Endothelial cell of umbilical vein (primary cell): ENCODE measurements at regions not wholly inside any gene's neighbourhood (a gene's known extent, or its start where the extent isn't known, plus 50 kb on each side); places are given as distances from the start of the nearest gene placed in this dataset.
"Not testable (repeated sequence)": the region's sequence is repeated elsewhere in the genome, so short reads cannot be mapped to it uniquely, and the experiment has no call there.

ENCODE experiments used
- BruUV-seq: library from RNA; stranded (reverse); fragments of 400-500 nt; replicated peaks from 2 replicates; lab custom pipeline; 2021; lab: Mats Ljungman, UMichigan
- CTCF ChIA-PET: fragments of 300-600, 350-600 bp; sonication (Branson Sonifier 250); formaldehyde crosslinking; loops from one replicate; lab custom pipeline; 2021; ENCODE audit warnings: antibody characterized with exemption, inconsistent platforms; lab: Charles Lee
- POLR2A ChIA-PET: fragments of 300-600, 350-600 bp; sonication (Branson Sonifier 250); formaldehyde crosslinking; loops from one replicate; lab custom pipeline; 2021; ENCODE audit warnings: antibody characterized with exemption, inconsistent platforms; lab: Charles Lee
- DNase-seq: peaks from one replicate; pipeline ENCODE4 v3.0.0-alpha.2; 2011; ENCODE audit warnings: low read depth, low spot score
- FAIRE-seq: peaks from 2 replicates; lab custom pipeline; 2011; peaks lifted over from hg19 to GRCh38; lab: Jason Lieb, UNC
- H2AFZ ChIP-seq: 2 replicates; pipeline ENCODE4 v1.6.0; 2012; ENCODE audit warnings: low read depth, low read length, control low read depth, inconsistent platforms
- H3K27ac ChIP-seq: 2 replicates; pipeline ENCODE4 v1.5.1; 2011; ENCODE audit warnings: low read depth, mild to moderate bottlenecking, control low read depth, low read length, moderate library complexity; ENCODE audit not compliant: insufficient read depth
- H3K27me3 ChIP-seq, 2 experiments: 2 replicates each; pipeline versions ENCODE4 v1.6.0 to v1.6.1; 2011; ENCODE audit warnings: low read length in 2 of 2, mixed read lengths in 1 of 2; ENCODE audit not compliant: control insufficient read depth in 2 of 2, insufficient read depth in 2 of 2
- H3K36me3 ChIP-seq, 2 experiments: 2 replicates in 1 of 2; 3 replicates in 1 of 2; pipeline ENCODE4 v1.5.1; 2011; ENCODE audit warnings: low read length in 2 of 2, mild to moderate bottlenecking in 1 of 2, moderate library complexity in 1 of 2; ENCODE audit not compliant: control insufficient read depth in 2 of 2, insufficient read depth in 2 of 2; ENCODE audit errors: extremely low read depth in 1 of 2
- H3K4me1 ChIP-seq: 3 replicates; pipeline ENCODE4 v1.5.1; 2011; ENCODE audit warnings: mild to moderate bottlenecking, low read length; ENCODE audit not compliant: control insufficient read depth, insufficient read depth; ENCODE audit errors: extremely low read depth
- H3K4me2 ChIP-seq: 2 replicates; pipeline ENCODE4 v1.6.1; 2011; ENCODE audit warnings: low read length, control low read depth, mixed read lengths; ENCODE audit not compliant: insufficient read depth
- H3K4me3 ChIP-seq, 3 experiments: fragments of 200-600 bp in 1 of 3; sonication (generic), shearing (Covaris generic) in 1 of 3; replicated peaks in 1 of 3; 2 replicates each; pipeline ENCODE4 v1.5.1; 2011 to 2016; ENCODE audit warnings: control low read depth in 3 of 3, low read length in 3 of 3, mild to moderate bottlenecking in 2 of 3, inconsistent platforms in 1 of 3, low read depth in 1 of 3, moderate library complexity in 1 of 3; ENCODE audit not compliant: insufficient read depth in 1 of 3
- H3K79me2 ChIP-seq: 2 replicates; pipeline ENCODE4 v1.6.0; 2012; ENCODE audit warnings: low read length, inconsistent platforms; ENCODE audit not compliant: control insufficient read depth, insufficient read depth
- H3K9ac ChIP-seq: replicated peaks from 2 replicates; pipeline ENCODE3; 2011; ENCODE audit warnings: low read length, control low read depth; ENCODE audit not compliant: insufficient read depth; ENCODE audit errors: extremely low read depth
- H3K9me1 ChIP-seq: replicated peaks from 3 replicates; pipeline ENCODE4 v1.6.0; 2011; ENCODE audit warnings: mild to moderate bottlenecking, low read length; ENCODE audit not compliant: control insufficient read depth, insufficient read depth; ENCODE audit errors: extremely low read depth
- H3K9me3 ChIP-seq: replicated peaks from 2 replicates; pipeline ENCODE4 v1.5.1; 2012; ENCODE audit warnings: low read length, inconsistent platforms; ENCODE audit not compliant: control insufficient read depth, insufficient read depth
- H4K20me1 ChIP-seq: replicated peaks from 2 replicates; pipeline ENCODE3; 2011; ENCODE audit warnings: mild to moderate bottlenecking, low read length; ENCODE audit not compliant: control insufficient read depth, insufficient read depth; ENCODE audit errors: extremely low read depth
- EZH2 ChIP-seq: IDR thresholded peaks from 2 replicates; pipeline ENCODE4 v1.6.1; 2012; ENCODE audit warnings: borderline replicate concordance, low read depth, mild to moderate bottlenecking, moderate library complexity, low read length, inconsistent platforms; ENCODE audit not compliant: severe bottlenecking
- FOS ChIP-seq: IDR thresholded peaks from 2 replicates; pipeline ENCODE4 v1.6.1; 2011; ENCODE audit warnings: mild to moderate bottlenecking, low read length, moderate library complexity, borderline replicate concordance; ENCODE audit not compliant: insufficient read depth
- GATA2 ChIP-seq: IDR thresholded peaks from 2 replicates; pipeline ENCODE4 v1.7.0; 2011; ENCODE audit warnings: low read depth, mild to moderate bottlenecking, moderate library complexity, mixed read lengths, low read length; ENCODE audit not compliant: insufficient read length, insufficient read depth
- JUN ChIP-seq: IDR thresholded peaks from 2 replicates; pipeline ENCODE4 v1.6.1; 2011; ENCODE audit warnings: borderline replicate concordance, low read depth; ENCODE audit not compliant: insufficient read length, insufficient read depth
- MYC ChIP-seq: IDR thresholded peaks from one replicate; pipeline ENCODE4 v1.6.1; 2011; ENCODE audit warnings: mild to moderate bottlenecking, low read depth, low read length
- POLR2A ChIP-seq: IDR thresholded peaks from 2 replicates; pipeline ENCODE4 v1.6.1; 2012; ENCODE audit warnings: low read depth, mild to moderate bottlenecking, control low read depth, low read length
- POLR2AphosphoS5 ChIP-seq: IDR thresholded peaks from 2 replicates; pipeline ENCODE4 v1.6.1; 2012; ENCODE audit warnings: low read depth, mild to moderate bottlenecking, control low read depth, low read length, moderate library complexity; ENCODE audit not compliant: insufficient read depth
- dilution Hi-C: fragments of 300-500 bp; cut with MboI; formaldehyde crosslinking; loops from one replicate; pipeline ENCODE4 v1.15.0; 2019; ENCODE audit warnings: low sequenced_read_pairs; ENCODE audit not compliant: extremely low pct_ligation_motif_present
- intact Hi-C: fragments of 100-400 bp; cut with micrococcal nuclease; formaldehyde crosslinking; loops from one replicate; pipeline ENCODE4 v1.10.0; 2022
- TF ChIP-seq, protein P1 (sequence below), 2 donors: IDR thresholded peaks; 1 replicate in 1 of 2; 2 replicates in 1 of 2; pipeline ENCODE4 v1.5.1; 2011; ENCODE audit warnings: low read length in 2 of 2, mild to moderate bottlenecking in 2 of 2, moderate library complexity in 2 of 2, control low read depth in 1 of 2, inconsistent platforms in 1 of 2, low read depth in 1 of 2; ENCODE audit not compliant: insufficient read depth in 1 of 2; ENCODE audit errors: extremely low read depth in 1 of 2
- TF ChIP-seq, protein P2 (sequence below): IDR thresholded peaks from 2 replicates; pipeline ENCODE4 v1.6.1; 2011; ENCODE audit not compliant: insufficient read depth, insufficient read length

DNA sequence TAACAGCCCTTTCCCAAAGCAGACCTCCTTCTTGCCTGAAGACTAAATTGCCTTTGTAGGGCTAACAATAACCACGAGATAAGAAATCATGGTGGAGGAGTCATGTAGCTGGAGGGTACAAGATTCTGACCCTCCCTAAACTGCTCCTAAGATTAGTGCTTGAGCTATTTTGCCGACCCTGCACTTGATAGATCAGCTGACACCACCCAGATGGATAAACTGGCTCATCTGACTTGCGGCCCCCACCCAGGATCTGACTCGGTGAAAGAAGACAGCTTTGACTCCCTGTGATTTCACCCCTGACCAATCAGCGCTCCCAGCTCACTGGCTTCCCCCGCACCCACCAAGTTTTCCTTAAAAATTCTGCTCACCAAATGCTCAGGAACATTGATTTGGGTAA is 57.6 kb upstream of the UNC93A start:
- FAIRE-seq (no peak), DNase-seq (no peak)
- Histone ChIP-seq H3K4me1 (no peaks in the 10 kb centered on the region), H3K4me2 (no peak overlapping the region), H3K27ac (no peak overlapping the region), H3K4me3 (no peak overlapping the region), H3K9me1 (no peaks in the 10 kb centered on the region), H3K9me3 (no peaks in the 10 kb centered on the region), H3K27me3 (no peaks in the 10 kb centered on the region), H3K9ac (no peak overlapping the region), H2AFZ (no peak overlapping the region), H4K20me1 (no peaks in the 10 kb centered on the region), H3K36me3 (no peaks in the 10 kb centered on the region), H3K79me2 (no peaks in the 10 kb centered on the region)
- no TSS peak for BruUV-seq
- TF ChIP-seq GATA2 (no peak), EZH2 (no peak), POLR2AphosphoS5 (no peak), JUN (no peak), POLR2A (no peak), MYC (no peak), FOS (no peak)
- TF ChIP-seq, protein P1, sequence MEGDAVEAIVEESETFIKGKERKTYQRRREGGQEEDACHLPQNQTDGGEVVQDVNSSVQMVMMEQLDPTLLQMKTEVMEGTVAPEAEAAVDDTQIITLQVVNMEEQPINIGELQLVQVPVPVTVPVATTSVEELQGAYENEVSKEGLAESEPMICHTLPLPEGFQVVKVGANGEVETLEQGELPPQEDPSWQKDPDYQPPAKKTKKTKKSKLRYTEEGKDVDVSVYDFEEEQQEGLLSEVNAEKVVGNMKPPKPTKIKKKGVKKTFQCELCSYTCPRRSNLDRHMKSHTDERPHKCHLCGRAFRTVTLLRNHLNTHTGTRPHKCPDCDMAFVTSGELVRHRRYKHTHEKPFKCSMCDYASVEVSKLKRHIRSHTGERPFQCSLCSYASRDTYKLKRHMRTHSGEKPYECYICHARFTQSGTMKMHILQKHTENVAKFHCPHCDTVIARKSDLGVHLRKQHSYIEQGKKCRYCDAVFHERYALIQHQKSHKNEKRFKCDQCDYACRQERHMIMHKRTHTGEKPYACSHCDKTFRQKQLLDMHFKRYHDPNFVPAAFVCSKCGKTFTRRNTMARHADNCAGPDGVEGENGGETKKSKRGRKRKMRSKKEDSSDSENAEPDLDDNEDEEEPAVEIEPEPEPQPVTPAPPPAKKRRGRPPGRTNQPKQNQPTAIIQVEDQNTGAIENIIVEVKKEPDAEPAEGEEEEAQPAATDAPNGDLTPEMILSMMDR (IDR thresholded peaks at IDR 0.05; ENCODE audit: extremely low read depth in 1 of 2, insufficient read depth in 1 of 2, low read depth in 1 of 2, low read length in 2 of 2) = no peak
- TF ChIP-seq, protein P2, sequence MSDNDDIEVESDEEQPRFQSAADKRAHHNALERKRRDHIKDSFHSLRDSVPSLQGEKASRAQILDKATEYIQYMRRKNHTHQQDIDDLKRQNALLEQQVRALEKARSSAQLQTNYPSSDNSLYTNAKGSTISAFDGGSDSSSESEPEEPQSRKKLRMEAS = no peak
- dilution Hi-C loops = no loop called here
- intact Hi-C loops = no loop called here
- POLR2A ChIA-PET = no interaction called here
- CTCF ChIA-PET = no interaction called here

DNA sequence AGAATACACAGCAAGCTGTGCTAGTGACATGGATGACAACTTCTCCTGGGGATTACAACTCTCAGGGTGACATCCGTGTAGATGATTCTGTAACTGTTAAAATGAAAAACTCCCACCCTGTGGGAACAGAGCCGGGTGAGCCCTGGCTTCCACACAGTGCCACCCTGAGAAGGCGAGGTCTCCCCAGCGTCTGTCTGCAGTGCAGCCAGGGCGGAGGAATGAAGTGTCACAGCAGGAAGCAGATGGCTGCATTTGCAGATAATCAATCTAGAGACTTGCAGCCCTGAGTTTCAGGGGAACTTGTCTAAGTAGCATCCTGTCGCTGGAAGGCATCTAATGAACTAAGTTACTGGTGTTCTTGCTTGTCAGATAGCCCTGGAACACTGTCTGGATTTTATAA is 56.5 kb upstream of the UNC93A start:
- H3K9me1 ChIP-seq, H3K4me2 ChIP-seq, intact Hi-C loops, H4K20me1 ChIP-seq, H3K36me3 ChIP-seq, BruUV-seq, H3K9ac ChIP-seq, H3K4me1 ChIP-seq, H3K4me3 ChIP-seq, CTCF ChIA-PET, H3K79me2 ChIP-seq, dilution Hi-C loops, H3K27me3 ChIP-seq, H3K9me3 ChIP-seq, DNase-seq, POLR2A ChIA-PET, H2AFZ ChIP-seq, H3K27ac ChIP-seq: not testable (repeated sequence)
- FAIRE-seq = peak; percentile 79
